ENCODE measurements at regions not wholly inside any gene's neighbourhood (a gene's known extent, or its start where the extent isn't known, plus 50 kb on each side); places are given as distances from the start of the nearest gene placed in this dataset.

GRCh38 chr7:136144182-136144581, 167.0 kb upstream of the MTPN start:
- no peak for TF ChIP-seq SUZ12 (IDR thresholded peaks at IDR 0.05)
- TF ChIP-seq LEF1 (IDR thresholded peaks at IDR 0.05; ENCODE audit: borderline replicate concordance) = no peak
- TF ChIP-seq SP1 (IDR thresholded peaks at IDR 0.05) = no peak
- TF ChIP-seq ARNT (IDR thresholded peaks at IDR 0.05) = no peak
- no peak for TF ChIP-seq FOXK2 (IDR thresholded peaks at IDR 0.05)
- no peak for TF ChIP-seq TARDBP (IDR thresholded peaks at IDR 0.05)
- no peak for TF ChIP-seq FOXA1 (IDR thresholded peaks at IDR 0.05)

Measured in HEK293T (cell line).